ENCODE measurements at regions not wholly inside any gene's neighbourhood (a gene's known extent, or its start where the extent isn't known, plus 50 kb on each side); places are given as distances from the start of the nearest gene placed in this dataset.

GRCh38 chr4:18536428-18536827 lies 514.9 kb upstream of the LCORL start:
- WGBS (ENCODE audit: extremely low coverage, insufficient coverage, insufficient read length) = no CpG with 5 or more reads among the region's 2 CpGs
- Histone ChIP-seq H3K27me3 (ENCODE audit: insufficient read depth, low read length) (no peaks in the 10 kb centered on the region), H3K18ac (ENCODE audit: low read length) (no peak overlapping the region), H4K12ac (ENCODE audit: low read depth, low read length) (no peak overlapping the region), H3K4ac (ENCODE audit: low read depth, low read length) (no peak overlapping the region), H3K4me2 (ENCODE audit: low read length) (no peak overlapping the region), H3K9me3 (ENCODE audit: insufficient read depth, low read depth, low read length) (no peaks in the 10 kb centered on the region), H3K36me3 (ENCODE audit: control insufficient read depth in 1 of 2, insufficient read depth in 2 of 2, low read length in 2 of 2) (no peaks in the 10 kb centered on the region), H3K79me2 (ENCODE audit: control insufficient read depth, insufficient read depth, low read length, poor library complexity) (no peaks in the 10 kb centered on the region), H3K27ac (ENCODE audit: low read depth, low read length) (no peak overlapping the region), H2BK12ac (ENCODE audit: low read length) (no peak overlapping the region), H3K79me1 (ENCODE audit: low read length) (no peaks in the 10 kb centered on the region), H2BK5ac (ENCODE audit: low read depth, low read length, poor library complexity) (no peak overlapping the region), H4K8ac (ENCODE audit: low read depth, low read length) (no peak overlapping the region), H3K14ac (ENCODE audit: low read length) (no peak overlapping the region), H3K4me1 (ENCODE audit: control insufficient read depth in 1 of 2, insufficient read depth in 2 of 2, low read length in 2 of 2) (no peaks in the 10 kb centered on the region), H2BK120ac (ENCODE audit: insufficient read depth, low read length, poor library complexity) (no peak overlapping the region), H4K91ac (ENCODE audit: low read depth, low read length) (no peak overlapping the region), H3K9ac (ENCODE audit: low read length) (no peak overlapping the region), H2AK5ac (ENCODE audit: low read length) (no peak overlapping the region), H3K23ac (ENCODE audit: low read length) (no peak overlapping the region), H3K4me3 (ENCODE audit: low read depth, low read length) (no peak overlapping the region), H2AFZ (ENCODE audit: insufficient read depth, low read length, poor library complexity) (no peak overlapping the region)
- DNase-seq = no peak

GRCh38 chr4:18535948-18536347 lies 514.4 kb upstream of the LCORL start:
- Histone ChIP-seq H4K12ac (ENCODE audit: low read depth, low read length) (no peak overlapping the region), H3K9me3 (ENCODE audit: insufficient read depth, low read depth, low read length) (no peaks in the 10 kb centered on the region), H3K79me2 (ENCODE audit: control insufficient read depth, insufficient read depth, low read length, poor library complexity) (no peaks in the 10 kb centered on the region), H2AK5ac (ENCODE audit: low read length) (no peak overlapping the region), H3K36me3 (ENCODE audit: control insufficient read depth in 1 of 2, insufficient read depth in 2 of 2, low read length in 2 of 2) (no peaks in the 10 kb centered on the region), H4K91ac (ENCODE audit: low read depth, low read length) (no peak overlapping the region), H3K27me3 (ENCODE audit: insufficient read depth, low read length) (no peaks in the 10 kb centered on the region), H2AFZ (ENCODE audit: insufficient read depth, low read length, poor library complexity) (no peak overlapping the region), H3K4me1 (ENCODE audit: control insufficient read depth in 1 of 2, insufficient read depth in 2 of 2, low read length in 2 of 2) (no peaks in the 10 kb centered on the region), H3K9ac (ENCODE audit: low read length) (no peak overlapping the region), H2BK120ac (ENCODE audit: insufficient read depth, low read length, poor library complexity) (no peak overlapping the region), H3K27ac (ENCODE audit: low read depth, low read length) (no peak overlapping the region), H2BK5ac (ENCODE audit: low read depth, low read length, poor library complexity) (no peak overlapping the region), H4K8ac (ENCODE audit: low read depth, low read length) (no peak overlapping the region), H3K18ac (ENCODE audit: low read length) (no peak overlapping the region), H3K4me3 (ENCODE audit: low read depth, low read length) (no peak overlapping the region), H2BK12ac (ENCODE audit: low read length) (no peak overlapping the region), H3K4ac (ENCODE audit: low read depth, low read length) (no peak overlapping the region), H3K23ac (ENCODE audit: low read length) (no peak overlapping the region), H3K4me2 (ENCODE audit: low read length) (no peak overlapping the region), H3K14ac (ENCODE audit: low read length) (no peak overlapping the region), H3K79me1 (ENCODE audit: low read length) (no peaks in the 10 kb centered on the region)
- no peak for DNase-seq

GRCh38 chr4:18533262-18533775 lies 511.8 kb upstream of the LCORL start:
- H3K79me1 ChIP-seq (ENCODE audit: low read length) = no peaks in the 10 kb centered on the region
- no peak for DNase-seq
- H3K18ac ChIP-seq (ENCODE audit: low read length) = no peak overlapping the region
- no peak overlapping the region for H3K4ac ChIP-seq (ENCODE audit: low read depth, low read length)
- no peak overlapping the region for H2AFZ ChIP-seq (ENCODE audit: insufficient read depth, low read length, poor library complexity)
- no peak overlapping the region for H4K91ac ChIP-seq (ENCODE audit: low read depth, low read length)
- H4K8ac ChIP-seq (ENCODE audit: low read depth, low read length) = no peak overlapping the region
- H3K23ac ChIP-seq (ENCODE audit: low read length) = no peak overlapping the region
- no CpG with 5 or more reads among the region's 3 CpGs for WGBS (ENCODE audit: extremely low coverage, insufficient coverage, insufficient read length)
- no peak overlapping the region for H3K9ac ChIP-seq (ENCODE audit: low read length)
- H3K9me3 ChIP-seq (ENCODE audit: insufficient read depth, low read depth, low read length) = no peaks in the 10 kb centered on the region
- H3K36me3 ChIP-seq (ENCODE audit: control insufficient read depth in 1 of 2, insufficient read depth in 2 of 2, low read length in 2 of 2) = no peaks in the 10 kb centered on the region
- H2BK120ac ChIP-seq (ENCODE audit: insufficient read depth, low read length, poor library complexity) = no peak overlapping the region
- no peak overlapping the region for H3K4me2 ChIP-seq (ENCODE audit: low read length)
- no peak overlapping the region for H4K12ac ChIP-seq (ENCODE audit: low read depth, low read length)
- H2AK5ac ChIP-seq (ENCODE audit: low read length) = no peak overlapping the region
- no peaks in the 10 kb centered on the region for H3K79me2 ChIP-seq (ENCODE audit: control insufficient read depth, insufficient read depth, low read length, poor library complexity)
- no peak overlapping the region for H2BK12ac ChIP-seq (ENCODE audit: low read length)
- no peak overlapping the region for H3K27ac ChIP-seq (ENCODE audit: low read depth, low read length)
- H2BK5ac ChIP-seq (ENCODE audit: low read depth, low read length, poor library complexity) = no peak overlapping the region
- H3K4me1 ChIP-seq (ENCODE audit: control insufficient read depth in 1 of 2, insufficient read depth in 2 of 2, low read length in 2 of 2) = no peaks in the 10 kb centered on the region
- no peak overlapping the region for H3K14ac ChIP-seq (ENCODE audit: low read length)
- H3K27me3 ChIP-seq (ENCODE audit: insufficient read depth, low read length) = no peaks in the 10 kb centered on the region
- H3K4me3 ChIP-seq (ENCODE audit: low read depth, low read length) = no peak overlapping the region

- Histone ChIP-seq H2BK120ac (ENCODE audit: insufficient read depth, low read length, poor library complexity) (no peak overlapping the region), H3K79me2 (ENCODE audit: control insufficient read depth, insufficient read depth, low read length, poor library complexity) (no peaks in the 10 kb centered on the region), H3K4ac (ENCODE audit: low read depth, low read length) (no peak overlapping the region), H3K23ac (ENCODE audit: low read length) (no peak overlapping the region), H2AFZ (ENCODE audit: insufficient read depth, low read length, poor library complexity) (no peak overlapping the region), H4K12ac (ENCODE audit: low read depth, low read length) (no peak overlapping the region), H3K36me3 (ENCODE audit: control insufficient read depth in 1 of 2, insufficient read depth in 2 of 2, low read length in 2 of 2) (no peaks in the 10 kb centered on the region), H3K27ac (ENCODE audit: low read depth, low read length) (no peak overlapping the region), H3K9me3 (ENCODE audit: insufficient read depth, low read depth, low read length) (no peaks in the 10 kb centered on the region), H3K18ac (ENCODE audit: low read length) (no peak overlapping the region), H3K79me1 (ENCODE audit: low read length) (no peaks in the 10 kb centered on the region), H4K8ac (ENCODE audit: low read depth, low read length) (no peak overlapping the region), H3K4me3 (ENCODE audit: low read depth, low read length) (no peak overlapping the region), H3K4me2 (ENCODE audit: low read length) (no peak overlapping the region), H3K27me3 (ENCODE audit: insufficient read depth, low read length) (no peaks in the 10 kb centered on the region), H3K9ac (ENCODE audit: low read length) (no peak overlapping the region), H2BK5ac (ENCODE audit: low read depth, low read length, poor library complexity) (no peak overlapping the region), H3K14ac (ENCODE audit: low read length) (no peak overlapping the region), H2BK12ac (ENCODE audit: low read length) (no peak overlapping the region), H2AK5ac (ENCODE audit: low read length) (no peak overlapping the region), H3K4me1 (ENCODE audit: control insufficient read depth in 1 of 2, insufficient read depth in 2 of 2, low read length in 2 of 2) (no peaks in the 10 kb centered on the region), H4K91ac (ENCODE audit: low read depth, low read length) (no peak overlapping the region)
- no peak for DNase-seq
- no CpG with 5 or more reads among the region's 4 CpGs for WGBS (ENCODE audit: extremely low coverage, insufficient coverage, insufficient read length)
Observed at GRCh38 chr4:18531731-18532130, 510.2 kb upstream of the LCORL start.
